ENCODE measurements at regions not wholly inside any gene's neighbourhood (a gene's known extent, or its start where the extent isn't known, plus 50 kb on each side); places are given as distances from the start of the nearest gene placed in this dataset.

DNA sequence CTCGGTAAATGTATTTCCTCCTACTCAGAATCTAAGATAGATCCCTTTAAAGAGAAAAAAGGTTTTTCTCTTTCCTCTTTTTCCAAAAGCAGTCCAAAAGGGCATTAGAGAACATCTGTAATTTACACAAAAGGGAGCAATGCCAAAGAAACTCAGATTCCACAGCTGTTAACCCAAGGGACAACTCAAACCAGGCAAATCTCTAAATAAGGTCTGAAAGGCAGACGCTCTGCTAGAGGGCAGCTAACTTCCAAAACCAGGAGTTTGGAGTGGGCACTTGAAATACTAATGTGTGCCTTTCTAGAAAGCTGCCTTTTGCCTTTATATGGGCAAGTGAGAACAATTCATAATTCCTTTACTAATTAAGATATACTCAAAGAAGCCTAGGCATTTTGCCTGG is 435.7 kb downstream of the ZFHX3 start:
- Mint-ChIP-seq H3K4me1 (ENCODE audit: low read depth, unreplicated experiment) (no peaks in the 10 kb centered on the region), H3K36me3 (ENCODE audit: insufficient read depth, unreplicated experiment) (no peaks in the 10 kb centered on the region), H3K9me3 (ENCODE audit: low read depth, unreplicated experiment) (no peaks in the 10 kb centered on the region), H3K27ac (ENCODE audit: unreplicated experiment) (no peak overlapping the region), H3K27me3 (ENCODE audit: unreplicated experiment) (no peaks in the 10 kb centered on the region), H3K4me3 (ENCODE audit: low read depth, unreplicated experiment) (no peak overlapping the region)
- no TSS peak for BruUV-seq (replicated peaks)
- CTCF ChIA-PET, result no interaction called here
- no peak for DNase-seq
- TF ChIP-seq, protein P1, sequence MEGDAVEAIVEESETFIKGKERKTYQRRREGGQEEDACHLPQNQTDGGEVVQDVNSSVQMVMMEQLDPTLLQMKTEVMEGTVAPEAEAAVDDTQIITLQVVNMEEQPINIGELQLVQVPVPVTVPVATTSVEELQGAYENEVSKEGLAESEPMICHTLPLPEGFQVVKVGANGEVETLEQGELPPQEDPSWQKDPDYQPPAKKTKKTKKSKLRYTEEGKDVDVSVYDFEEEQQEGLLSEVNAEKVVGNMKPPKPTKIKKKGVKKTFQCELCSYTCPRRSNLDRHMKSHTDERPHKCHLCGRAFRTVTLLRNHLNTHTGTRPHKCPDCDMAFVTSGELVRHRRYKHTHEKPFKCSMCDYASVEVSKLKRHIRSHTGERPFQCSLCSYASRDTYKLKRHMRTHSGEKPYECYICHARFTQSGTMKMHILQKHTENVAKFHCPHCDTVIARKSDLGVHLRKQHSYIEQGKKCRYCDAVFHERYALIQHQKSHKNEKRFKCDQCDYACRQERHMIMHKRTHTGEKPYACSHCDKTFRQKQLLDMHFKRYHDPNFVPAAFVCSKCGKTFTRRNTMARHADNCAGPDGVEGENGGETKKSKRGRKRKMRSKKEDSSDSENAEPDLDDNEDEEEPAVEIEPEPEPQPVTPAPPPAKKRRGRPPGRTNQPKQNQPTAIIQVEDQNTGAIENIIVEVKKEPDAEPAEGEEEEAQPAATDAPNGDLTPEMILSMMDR (IDR thresholded peaks at IDR 0.05; ENCODE audit: unreplicated experiment), result no peak
- intact Hi-C loops (cut with micrococcal nuclease; ENCODE audit: unreplicated experiment), result no loop called here

DNA sequence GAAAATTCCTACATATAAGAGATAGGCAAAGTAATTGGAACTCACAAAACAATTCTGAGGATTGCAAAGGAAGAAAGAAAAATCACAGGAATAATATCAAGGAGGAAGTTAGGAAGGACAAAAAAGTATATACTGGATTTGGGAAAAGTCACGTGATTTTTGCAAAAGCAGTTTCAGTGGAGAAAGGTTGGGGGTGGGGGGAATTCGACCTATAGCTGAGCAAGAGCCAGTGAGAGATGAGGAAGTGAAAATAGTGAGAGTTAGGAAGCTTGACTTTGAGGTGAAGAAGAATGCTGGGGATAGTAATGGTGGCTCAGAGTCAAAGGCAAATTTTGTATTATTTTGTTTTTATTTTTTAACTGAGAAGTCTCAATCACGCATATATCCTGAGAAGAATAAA is 438.0 kb upstream of the PMFBP1 start:
- DNase-seq, result no peak
- BruUV-seq (replicated peaks), result no TSS peak
- no peak overlapping the region for H3K4me3 Mint-ChIP-seq (ENCODE audit: low read depth, unreplicated experiment)
- H3K27ac Mint-ChIP-seq (ENCODE audit: unreplicated experiment), result no peak overlapping the region
- no peaks in the 10 kb centered on the region for H3K27me3 Mint-ChIP-seq (ENCODE audit: unreplicated experiment)
- intact Hi-C loops (cut with micrococcal nuclease; ENCODE audit: unreplicated experiment), result no loop called here
- CTCF ChIA-PET, result no interaction called here
- H3K9me3 Mint-ChIP-seq (ENCODE audit: low read depth, unreplicated experiment), result no peaks in the 10 kb centered on the region
- H3K36me3 Mint-ChIP-seq (ENCODE audit: insufficient read depth, unreplicated experiment), result no peaks in the 10 kb centered on the region
- TF ChIP-seq, protein P1 (IDR thresholded peaks at IDR 0.05; ENCODE audit: unreplicated experiment), result no peak
- H3K4me1 Mint-ChIP-seq (ENCODE audit: low read depth, unreplicated experiment), result no peaks in the 10 kb centered on the region

DNA sequence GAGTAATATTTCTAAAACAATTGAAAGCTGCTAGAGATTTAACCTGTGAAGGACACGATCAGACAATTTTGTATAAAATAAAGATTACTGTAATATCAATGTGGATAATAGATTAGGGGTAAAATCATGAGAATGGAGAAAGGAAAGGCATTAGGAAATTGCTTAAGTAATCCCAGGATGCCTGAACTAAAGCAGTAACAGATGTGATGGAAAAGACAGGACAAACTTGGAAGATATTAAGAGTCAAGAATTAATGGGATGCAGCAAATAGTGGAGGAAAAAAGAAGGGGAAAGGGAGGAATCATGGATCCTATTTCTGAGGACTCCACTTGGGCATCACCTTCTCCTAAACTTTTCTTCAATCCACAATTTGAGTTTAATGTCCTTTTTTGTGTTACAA is 437.1 kb upstream of the PMFBP1 start:
- Mint-ChIP-seq H3K9me3 (ENCODE audit: low read depth, unreplicated experiment) (no peaks in the 10 kb centered on the region), H3K4me1 (ENCODE audit: low read depth, unreplicated experiment) (no peaks in the 10 kb centered on the region), H3K36me3 (ENCODE audit: insufficient read depth, unreplicated experiment) (no peaks in the 10 kb centered on the region), H3K27ac (ENCODE audit: unreplicated experiment) (no peak overlapping the region), H3K27me3 (ENCODE audit: unreplicated experiment) (no peaks in the 10 kb centered on the region), H3K4me3 (ENCODE audit: low read depth, unreplicated experiment) (no peak overlapping the region)
- CTCF ChIA-PET, result no interaction called here
- TF ChIP-seq, protein P1 (IDR thresholded peaks at IDR 0.05; ENCODE audit: unreplicated experiment), result no peak
- no TSS peak for BruUV-seq (replicated peaks)
- intact Hi-C loops (cut with micrococcal nuclease; ENCODE audit: unreplicated experiment), result no loop called here
- no peak for DNase-seq

DNA sequence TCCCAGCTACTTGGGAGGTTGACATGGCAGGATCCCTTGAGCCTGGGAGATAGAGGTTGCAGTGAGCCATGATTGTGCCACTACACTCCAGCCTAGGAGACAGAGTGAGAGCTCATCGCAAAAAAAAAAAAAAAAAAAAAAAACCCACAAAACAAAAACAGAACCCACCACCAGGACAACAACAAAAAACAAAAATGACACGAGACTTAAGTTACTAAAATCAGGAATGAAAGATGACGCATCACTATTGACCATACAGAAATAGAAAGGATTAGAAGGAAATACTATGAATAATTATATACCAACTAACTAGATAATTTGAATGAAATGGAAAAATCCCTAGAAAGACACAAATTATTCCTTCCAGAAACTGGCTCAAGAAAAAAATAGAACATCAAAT is 432.4 kb upstream of the PMFBP1 start:
- Mint-ChIP-seq H3K36me3 (ENCODE audit: insufficient read depth, unreplicated experiment) (no peaks in the 10 kb centered on the region), H3K27me3 (ENCODE audit: unreplicated experiment) (no peaks in the 10 kb centered on the region), H3K4me3 (ENCODE audit: low read depth, unreplicated experiment) (no peak overlapping the region), H3K27ac (ENCODE audit: unreplicated experiment) (no peak overlapping the region), H3K4me1 (ENCODE audit: low read depth, unreplicated experiment) (no peaks in the 10 kb centered on the region), H3K9me3 (ENCODE audit: low read depth, unreplicated experiment) (no peaks in the 10 kb centered on the region)
- no peak for DNase-seq
- TF ChIP-seq, protein P1 (IDR thresholded peaks at IDR 0.05; ENCODE audit: unreplicated experiment), result no peak
- CTCF ChIA-PET, result interaction anchor here (0.7 kb wide), 1 partner anchor 10 kb away, joined by 4 read pairs; no protein-coding TSS in a partner anchor
- BruUV-seq (replicated peaks), result no TSS peak
- intact Hi-C loops (cut with micrococcal nuclease; ENCODE audit: unreplicated experiment), result no loop called here
